Keratinocyte (primary cell): ENCODE measurements at regions not wholly inside any gene's neighbourhood (a gene's known extent, or its start where the extent isn't known, plus 50 kb on each side); places are given as distances from the start of the nearest gene placed in this dataset.

Experiments used
- EZH2 ChIP-seq: IDR thresholded peaks from one replicate; pipeline ENCODE4 v1.6.1; 2012; ENCODE audit warnings: inconsistent platforms, mild to moderate bottlenecking, low read length, moderate library complexity
- TF ChIP-seq, protein P1 (sequence below), 3 experiments: IDR thresholded peaks in 1 of 3; conservative IDR thresholded peaks in 1 of 3; optimal IDR thresholded peaks in 1 of 3; 2 replicates in 2 of 3; 3 replicates in 1 of 3; pipeline versions ENCODE3 to v1.5.1; 2011; ENCODE audit warnings: low read length in 3 of 3, mild to moderate bottlenecking in 3 of 3, moderate library complexity in 2 of 3, control low read depth in 1 of 3, inconsistent platforms in 1 of 3; ENCODE audit not compliant: insufficient read depth in 2 of 3; ENCODE audit errors: extremely low read depth in 1 of 3

DNA sequence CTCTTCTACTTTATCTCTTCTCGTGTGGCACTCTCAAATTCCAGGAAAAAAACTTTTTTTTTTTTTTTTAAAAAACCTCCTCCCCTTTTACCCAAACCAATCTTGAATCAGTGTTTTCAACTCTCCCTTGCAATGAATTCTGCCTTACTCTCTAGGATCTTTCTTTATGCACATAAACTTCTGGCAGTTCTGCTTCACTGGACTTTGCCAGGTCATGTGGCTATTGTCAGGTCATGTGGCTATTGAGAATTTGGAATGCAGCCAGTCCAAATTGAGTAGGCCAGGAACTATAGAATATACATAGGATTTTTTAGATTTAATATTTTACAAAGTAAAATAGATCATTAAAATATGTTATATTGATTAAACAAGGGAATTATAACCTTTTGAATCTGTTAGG is 218.2 kb downstream of the TMTC3 start:
- TF ChIP-seq, protein P1, sequence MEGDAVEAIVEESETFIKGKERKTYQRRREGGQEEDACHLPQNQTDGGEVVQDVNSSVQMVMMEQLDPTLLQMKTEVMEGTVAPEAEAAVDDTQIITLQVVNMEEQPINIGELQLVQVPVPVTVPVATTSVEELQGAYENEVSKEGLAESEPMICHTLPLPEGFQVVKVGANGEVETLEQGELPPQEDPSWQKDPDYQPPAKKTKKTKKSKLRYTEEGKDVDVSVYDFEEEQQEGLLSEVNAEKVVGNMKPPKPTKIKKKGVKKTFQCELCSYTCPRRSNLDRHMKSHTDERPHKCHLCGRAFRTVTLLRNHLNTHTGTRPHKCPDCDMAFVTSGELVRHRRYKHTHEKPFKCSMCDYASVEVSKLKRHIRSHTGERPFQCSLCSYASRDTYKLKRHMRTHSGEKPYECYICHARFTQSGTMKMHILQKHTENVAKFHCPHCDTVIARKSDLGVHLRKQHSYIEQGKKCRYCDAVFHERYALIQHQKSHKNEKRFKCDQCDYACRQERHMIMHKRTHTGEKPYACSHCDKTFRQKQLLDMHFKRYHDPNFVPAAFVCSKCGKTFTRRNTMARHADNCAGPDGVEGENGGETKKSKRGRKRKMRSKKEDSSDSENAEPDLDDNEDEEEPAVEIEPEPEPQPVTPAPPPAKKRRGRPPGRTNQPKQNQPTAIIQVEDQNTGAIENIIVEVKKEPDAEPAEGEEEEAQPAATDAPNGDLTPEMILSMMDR (optimal IDR thresholded peaks at IDR 0.05 in 1 of 3, IDR thresholded peaks at IDR 0.05 in 1 of 3, conservative IDR thresholded peaks at IDR 0.05 in 1 of 3; ENCODE audit: extremely low read depth in 1 of 3, insufficient read depth in 2 of 3, low read length in 3 of 3), result no peak
- no peak for TF ChIP-seq EZH2
